Omental fat pad (tissue), 3 donors: ENCODE measurements at regions not wholly inside any gene's neighbourhood (a gene's known extent, or its start where the extent isn't known, plus 50 kb on each side); places are given as distances from the start of the nearest gene placed in this dataset.
"Not testable (repeated sequence)": the region's sequence is repeated elsewhere in the genome, so short reads cannot be mapped to it uniquely, and the experiment has no call there.

Experiments
- ATAC-seq: fragments of 150-250 bp; one replicate; pipeline ENCODE4 v1.9.1; 2016; ENCODE audit warnings: mild to moderate bottlenecking, moderate library complexity; ENCODE audit not compliant: low FRiP score
- DNase-seq: peaks from one replicate; pipeline ENCODE4 v3.0.0-alpha.2; 2019; ENCODE audit warnings: low spot score
- TF ChIP-seq, protein P1 (sequence below), 3 donors: fragments of 450-650 bp; IDR thresholded peaks; one replicate each; pipeline ENCODE4 v1.5.1; 2016 to 2017; ENCODE audit warnings: antibody characterized with exemption in 3 of 3, mild to moderate bottlenecking in 3 of 3, moderate library complexity in 2 of 3

DNA sequence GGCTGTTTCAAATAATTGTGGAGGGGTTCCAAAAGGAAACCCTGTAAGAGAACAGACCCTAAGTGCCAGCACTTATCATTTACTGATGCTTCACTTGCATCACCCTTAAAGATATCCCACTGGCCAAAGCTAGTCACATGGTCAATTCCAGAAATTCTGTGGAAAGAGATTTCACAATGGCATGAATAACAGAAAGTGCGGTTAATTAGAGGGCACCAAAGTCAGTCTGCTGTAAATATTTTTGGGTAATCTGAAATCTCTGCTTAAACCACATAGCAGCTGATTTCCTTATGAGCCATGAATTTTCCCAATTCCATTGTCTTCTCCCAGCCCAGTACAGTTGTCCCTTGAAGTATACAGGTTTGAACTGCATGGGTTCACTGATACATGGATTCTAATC is 346.1 kb downstream of the SI start:
- TF ChIP-seq, protein P1, sequence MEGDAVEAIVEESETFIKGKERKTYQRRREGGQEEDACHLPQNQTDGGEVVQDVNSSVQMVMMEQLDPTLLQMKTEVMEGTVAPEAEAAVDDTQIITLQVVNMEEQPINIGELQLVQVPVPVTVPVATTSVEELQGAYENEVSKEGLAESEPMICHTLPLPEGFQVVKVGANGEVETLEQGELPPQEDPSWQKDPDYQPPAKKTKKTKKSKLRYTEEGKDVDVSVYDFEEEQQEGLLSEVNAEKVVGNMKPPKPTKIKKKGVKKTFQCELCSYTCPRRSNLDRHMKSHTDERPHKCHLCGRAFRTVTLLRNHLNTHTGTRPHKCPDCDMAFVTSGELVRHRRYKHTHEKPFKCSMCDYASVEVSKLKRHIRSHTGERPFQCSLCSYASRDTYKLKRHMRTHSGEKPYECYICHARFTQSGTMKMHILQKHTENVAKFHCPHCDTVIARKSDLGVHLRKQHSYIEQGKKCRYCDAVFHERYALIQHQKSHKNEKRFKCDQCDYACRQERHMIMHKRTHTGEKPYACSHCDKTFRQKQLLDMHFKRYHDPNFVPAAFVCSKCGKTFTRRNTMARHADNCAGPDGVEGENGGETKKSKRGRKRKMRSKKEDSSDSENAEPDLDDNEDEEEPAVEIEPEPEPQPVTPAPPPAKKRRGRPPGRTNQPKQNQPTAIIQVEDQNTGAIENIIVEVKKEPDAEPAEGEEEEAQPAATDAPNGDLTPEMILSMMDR (IDR thresholded peaks at IDR 0.05): no peak
- DNase-seq (no peak), ATAC-seq (no peak)

DNA sequence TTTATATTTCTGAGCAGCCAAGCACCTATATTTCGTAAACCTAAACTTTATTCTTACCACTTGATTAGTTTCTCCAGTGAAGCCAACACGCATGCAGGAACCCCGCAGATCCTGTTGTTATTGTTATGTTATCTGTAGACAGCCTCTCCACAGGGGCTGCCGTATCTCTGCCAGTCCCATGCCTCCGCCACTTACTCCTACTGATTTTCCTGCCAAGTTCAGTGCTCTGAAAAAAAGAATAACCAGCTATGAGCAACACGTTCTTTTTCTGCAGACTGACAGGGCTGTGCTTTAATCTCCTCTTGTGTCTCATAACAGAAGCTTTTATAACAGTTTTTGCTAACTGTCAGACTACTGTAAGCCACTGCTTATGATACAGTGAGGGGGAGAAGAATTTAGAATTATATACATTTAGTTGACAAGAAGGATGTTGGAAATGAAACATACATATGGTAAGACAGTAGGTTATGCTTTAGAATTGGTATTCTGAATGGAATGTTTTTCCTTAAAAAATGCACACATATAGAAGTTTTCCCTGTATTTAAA is 347.4 kb downstream of the SI start:
- DNase-seq (no peak), ATAC-seq (no peak)
- TF ChIP-seq, protein P1 (IDR thresholded peaks at IDR 0.05): no peak

DNA sequence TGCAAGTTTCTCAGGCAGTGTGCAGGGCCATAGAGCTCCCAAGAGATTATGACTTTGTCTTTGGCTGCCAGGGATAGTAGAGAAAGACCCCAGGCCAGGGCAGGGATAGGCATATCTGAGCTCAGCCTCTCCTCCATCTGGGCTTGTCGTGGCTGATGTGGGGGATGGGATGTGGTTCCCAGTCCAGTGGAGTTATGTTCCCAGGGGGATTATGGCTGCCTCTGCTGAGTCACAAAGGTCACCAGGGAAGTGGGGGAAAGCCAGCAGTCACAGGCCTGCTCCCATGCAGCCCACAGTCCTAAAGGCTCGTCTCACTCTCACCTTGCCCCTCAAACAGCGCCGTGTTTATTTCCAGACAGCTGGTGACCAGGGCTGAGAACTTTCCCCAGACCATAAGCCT is 354.9 kb downstream of the SI start:
- no peak for ATAC-seq
- no peak for DNase-seq
- TF ChIP-seq, protein P1 (IDR thresholded peaks at IDR 0.05): no peak

DNA sequence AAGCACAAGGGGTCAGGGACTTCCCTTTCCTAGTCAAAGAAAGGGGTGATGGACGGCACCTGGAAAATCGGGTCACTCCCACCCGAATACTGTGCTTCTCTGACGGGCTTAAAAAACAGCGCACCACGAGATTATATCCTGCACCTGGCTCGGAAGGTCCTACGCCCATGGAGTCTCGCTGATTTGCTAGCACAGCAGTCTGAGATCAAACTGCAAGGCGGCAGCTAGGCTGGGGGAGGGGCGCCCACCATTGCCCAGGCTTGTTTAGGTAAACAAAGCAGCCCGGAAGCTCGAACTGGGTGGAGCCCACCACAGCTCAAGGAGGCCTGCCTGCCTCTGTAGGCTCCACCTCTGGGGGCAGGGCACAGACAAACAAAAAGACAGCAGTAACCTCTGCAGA is 375.5 kb downstream of the SI start:
- not testable (repeated sequence) for ATAC-seq, DNase-seq

DNA sequence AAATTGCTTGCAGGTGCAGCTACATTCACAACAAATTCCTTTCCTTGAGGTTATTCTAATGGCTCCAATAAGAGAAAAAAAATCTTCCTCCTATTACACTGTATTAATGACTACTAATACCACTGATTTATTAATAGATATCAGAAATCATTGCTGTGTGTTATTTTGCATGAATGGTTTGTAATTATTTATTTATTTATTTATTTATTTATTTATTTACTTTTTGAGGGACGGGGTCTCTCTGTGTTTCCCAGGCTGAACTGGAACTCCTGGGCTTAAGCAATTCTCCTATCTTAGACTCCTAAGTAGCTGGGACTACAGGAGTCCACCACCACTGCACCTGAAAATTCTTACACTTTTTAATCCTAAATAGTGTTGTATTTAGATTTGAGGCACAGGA is 390.4 kb downstream of the SI start:
- TF ChIP-seq, protein P1 (IDR thresholded peaks at IDR 0.05): no peak
- DNase-seq: no peak
- ATAC-seq: no peak

DNA sequence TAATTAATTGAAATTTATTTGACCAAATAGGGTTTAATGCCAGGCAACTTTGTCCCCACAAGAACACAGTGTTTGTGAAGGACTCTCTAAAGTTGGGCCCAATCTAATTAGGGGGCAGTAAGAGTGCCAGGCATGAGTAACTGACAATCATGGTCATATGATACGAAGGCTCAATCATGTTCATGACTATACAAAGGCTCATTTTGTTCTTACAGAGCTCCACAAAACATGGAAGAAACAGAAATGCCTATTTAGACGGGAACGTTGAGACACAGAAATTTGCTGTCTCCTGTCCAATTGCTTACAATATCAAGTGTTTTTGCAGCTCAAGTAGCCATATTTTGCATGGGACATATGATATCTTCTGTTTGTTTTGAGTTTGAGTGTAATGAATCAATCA is 391.1 kb downstream of the SI start:
- ATAC-seq (no peak), DNase-seq (no peak)
- TF ChIP-seq, protein P1 (IDR thresholded peaks at IDR 0.05): no peak

DNA sequence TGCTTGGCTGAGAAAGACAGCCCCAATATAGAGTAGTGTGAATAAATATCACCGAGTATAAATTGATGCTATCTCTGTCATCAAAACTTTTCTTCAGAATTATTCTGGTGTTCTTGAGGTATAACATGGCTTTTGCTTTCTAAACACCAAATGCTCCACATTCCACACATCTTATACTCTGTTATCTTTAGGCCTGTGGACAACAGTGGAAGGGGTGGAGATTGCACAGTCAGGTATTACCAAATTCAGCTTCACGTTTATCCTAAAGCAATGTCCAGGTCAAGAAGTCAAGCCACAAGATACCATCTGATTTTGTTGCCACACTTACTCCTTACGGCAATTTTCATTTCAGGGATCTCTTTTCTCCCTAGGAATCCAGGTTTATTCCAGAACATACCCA is 394.8 kb downstream of the SI start:
- ATAC-seq (no peak), DNase-seq (no peak)
- TF ChIP-seq, protein P1 (IDR thresholded peaks at IDR 0.05): no peak

DNA sequence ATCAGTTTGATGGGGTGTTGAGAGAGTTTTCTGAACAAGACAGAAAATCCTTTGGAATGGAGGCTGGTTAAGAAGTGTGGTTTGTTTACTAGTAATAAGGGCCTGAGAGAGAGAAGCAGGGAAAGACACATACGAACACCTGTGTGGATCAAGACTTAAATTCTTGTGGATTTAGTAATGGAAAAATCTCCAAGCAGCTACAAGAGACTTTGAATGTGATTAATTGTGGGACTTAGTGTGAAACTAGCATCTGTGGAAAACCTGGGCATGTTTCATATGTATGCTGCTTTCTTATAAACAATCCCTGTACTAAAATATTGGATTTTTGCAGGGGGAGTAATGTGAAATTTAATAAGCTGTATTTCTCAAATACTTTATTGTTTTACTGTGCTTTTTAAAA is 399.1 kb downstream of the SI start:
- DNase-seq (no peak), ATAC-seq (no peak)
- TF ChIP-seq, protein P1 (IDR thresholded peaks at IDR 0.05): no peak
